ELF-1 (cell line): ENCODE measurements at regions not wholly inside any gene's neighbourhood (a gene's known extent, or its start where the extent isn't known, plus 50 kb on each side); places are given as distances from the start of the nearest gene placed in this dataset.
A peak's percentile ranks its signal among the peaks of the same experiment; 100 is the strongest.
"Not testable (repeated sequence)": the region's sequence is repeated elsewhere in the genome, so short reads cannot be mapped to it uniquely, and the experiment has no call there.

ENCODE experiments used
- DNase-seq: peaks from one replicate; pipeline ENCODE4 v3.0.0-alpha.2; 2016; ENCODE audit warnings: low read depth, low spot score

GRCh38 chr2:145957929-145958328 lies 1438.0 kb upstream of the ZEB2 start:
- peak; percentile 19 for DNase-seq

- no peak for DNase-seq
These were observed 1420.0 kb upstream of the ZEB2 start for GRCh38 chr2:145939949-145940348.

GRCh38 chr2:145935016-145935415 lies 1415.1 kb upstream of the ZEB2 start:
- DNase-seq, result no peak

GRCh38 chr2:145931781-145932395 lies 1412.0 kb upstream of the ZEB2 start:
- DNase-seq, result no peak

- no peak for DNase-seq
These were observed 1410.4 kb upstream of the ZEB2 start for GRCh38 chr2:145930318-145930717.

- no peak for DNase-seq
These were observed 1407.4 kb upstream of the ZEB2 start for GRCh38 chr2:145927131-145927950.

- DNase-seq, result no peak
These were observed 1405.7 kb upstream of the ZEB2 start for GRCh38 chr2:145925591-145925990.

GRCh38 chr2:145919477-145919876 lies 1399.6 kb upstream of the ZEB2 start:
- DNase-seq, result no peak

GRCh38 chr2:145918951-145919350 lies 1399.0 kb upstream of the ZEB2 start:
- DNase-seq, result no peak

GRCh38 chr2:145916799-145917198 lies 1396.9 kb upstream of the ZEB2 start:
- DNase-seq, result no peak

- DNase-seq, result no peak
These were observed 1394.8 kb upstream of the ZEB2 start for GRCh38 chr2:145914716-145915115.

- no peak for DNase-seq
These were observed 1390.5 kb upstream of the ZEB2 start for GRCh38 chr2:145910416-145910815.

GRCh38 chr2:145909766-145910165 lies 1389.8 kb upstream of the ZEB2 start:
- no peak for DNase-seq

- DNase-seq, result no peak
These were observed 1389.3 kb upstream of the ZEB2 start for GRCh38 chr2:145909175-145909755.

- peak; percentile 58 for DNase-seq
These were observed 1386.4 kb upstream of the ZEB2 start for GRCh38 chr2:145906354-145906753.

- no peak for DNase-seq
These were observed 1385.5 kb upstream of the ZEB2 start for GRCh38 chr2:145905371-145905770.

GRCh38 chr2:145897151-145897550 lies 1377.2 kb upstream of the ZEB2 start:
- no peak for DNase-seq

GRCh38 chr2:145887915-145888314 lies 1368.0 kb upstream of the ZEB2 start:
- DNase-seq, result no peak

GRCh38 chr2:145880997-145881396 lies 1361.1 kb upstream of the ZEB2 start:
- not testable (repeated sequence) for DNase-seq

- no peak for DNase-seq
These were observed 1355.1 kb upstream of the ZEB2 start for GRCh38 chr2:145875016-145875415.

GRCh38 chr2:145874466-145874865 lies 1354.5 kb upstream of the ZEB2 start:
- DNase-seq, result no peak

- no peak for DNase-seq
These were observed 1344.6 kb upstream of the ZEB2 start for GRCh38 chr2:145864501-145864900.

- no peak for DNase-seq
These were observed 1342.0 kb upstream of the ZEB2 start for GRCh38 chr2:145861940-145862339.
